Fibroblast of gingiva (primary cell): ENCODE measurements at regions not wholly inside any gene's neighbourhood (a gene's known extent, or its start where the extent isn't known, plus 50 kb on each side); places are given as distances from the start of the nearest gene placed in this dataset.

Source experiments
- DNase-seq: peaks from one replicate; pipeline ENCODE4 v3.0.0-alpha.2; 2011; ENCODE audit warnings: low read depth

- no peak for DNase-seq
Measured at GRCh38 chr22:48228468-48228867, 1466.0 kb downstream of the TBC1D22A start.

- no peak for DNase-seq
Measured at GRCh38 chr22:48227341-48228018, 1465.0 kb downstream of the TBC1D22A start.

- no peak for DNase-seq
Measured at GRCh38 chr22:48226026-48227013, 1463.9 kb downstream of the TBC1D22A start.

GRCh38 chr22:48224332-48224731, 1461.9 kb downstream of the TBC1D22A start:
- DNase-seq = no peak

- DNase-seq = no peak
Measured at GRCh38 chr22:48223488-48224190, 1461.2 kb downstream of the TBC1D22A start.

- no peak for DNase-seq
Measured at GRCh38 chr22:48222742-48223487, 1460.5 kb downstream of the TBC1D22A start.

- no peak for DNase-seq
Measured at GRCh38 chr22:48218889-48219420, 1456.5 kb downstream of the TBC1D22A start.

GRCh38 chr22:48217596-48217995, 1455.1 kb downstream of the TBC1D22A start:
- no peak for DNase-seq

- no peak for DNase-seq
Measured at GRCh38 chr22:48212727-48213126, 1450.3 kb downstream of the TBC1D22A start.

- no peak for DNase-seq
Measured at GRCh38 chr22:48210812-48211211, 1448.4 kb downstream of the TBC1D22A start.

- no peak for DNase-seq
Measured at GRCh38 chr22:48210198-48210580, 1447.7 kb downstream of the TBC1D22A start.

- DNase-seq = no peak
Measured at GRCh38 chr22:48209473-48210197, 1447.2 kb downstream of the TBC1D22A start.

GRCh38 chr22:48208894-48209293, 1446.4 kb downstream of the TBC1D22A start:
- DNase-seq = no peak

- DNase-seq = no peak
Measured at GRCh38 chr22:48207919-48208535, 1445.6 kb downstream of the TBC1D22A start.

GRCh38 chr22:48205790-48206189, 1443.3 kb downstream of the TBC1D22A start:
- no peak for DNase-seq

- DNase-seq = no peak
Measured at GRCh38 chr22:48205161-48205560, 1442.7 kb downstream of the TBC1D22A start.

GRCh38 chr22:48204296-48204695, 1441.8 kb downstream of the TBC1D22A start:
- DNase-seq = no peak

- no peak for DNase-seq
Measured at GRCh38 chr22:48199667-48200066, 1437.2 kb downstream of the TBC1D22A start.

- DNase-seq = no peak
Measured at GRCh38 chr22:48198489-48199459, 1436.3 kb downstream of the TBC1D22A start.
